ENCODE measurements at regions not wholly inside any gene's neighbourhood (a gene's known extent, or its start where the extent isn't known, plus 50 kb on each side); places are given as distances from the start of the nearest gene placed in this dataset.

DNA sequence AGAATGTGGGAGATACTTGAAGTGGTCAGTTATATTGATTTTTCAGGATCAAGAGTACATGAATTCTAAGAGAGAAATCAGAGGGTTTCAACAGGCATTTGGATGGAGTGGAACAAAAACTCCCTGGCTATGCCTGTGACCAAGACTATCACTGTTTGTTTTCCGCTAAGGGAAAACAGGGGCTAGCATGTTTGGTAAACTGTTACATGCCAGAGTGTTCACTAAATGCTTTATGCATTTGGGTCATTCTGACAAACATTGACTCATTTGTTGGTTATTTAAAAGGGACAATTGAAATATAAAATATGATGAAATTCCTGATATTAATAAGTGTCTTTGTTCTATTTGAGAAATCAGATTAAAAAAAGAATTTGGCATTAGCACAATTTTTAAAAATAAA, 603.9 kb upstream of the KCNMB2 start:
- DNase-seq: no peak

DNA sequence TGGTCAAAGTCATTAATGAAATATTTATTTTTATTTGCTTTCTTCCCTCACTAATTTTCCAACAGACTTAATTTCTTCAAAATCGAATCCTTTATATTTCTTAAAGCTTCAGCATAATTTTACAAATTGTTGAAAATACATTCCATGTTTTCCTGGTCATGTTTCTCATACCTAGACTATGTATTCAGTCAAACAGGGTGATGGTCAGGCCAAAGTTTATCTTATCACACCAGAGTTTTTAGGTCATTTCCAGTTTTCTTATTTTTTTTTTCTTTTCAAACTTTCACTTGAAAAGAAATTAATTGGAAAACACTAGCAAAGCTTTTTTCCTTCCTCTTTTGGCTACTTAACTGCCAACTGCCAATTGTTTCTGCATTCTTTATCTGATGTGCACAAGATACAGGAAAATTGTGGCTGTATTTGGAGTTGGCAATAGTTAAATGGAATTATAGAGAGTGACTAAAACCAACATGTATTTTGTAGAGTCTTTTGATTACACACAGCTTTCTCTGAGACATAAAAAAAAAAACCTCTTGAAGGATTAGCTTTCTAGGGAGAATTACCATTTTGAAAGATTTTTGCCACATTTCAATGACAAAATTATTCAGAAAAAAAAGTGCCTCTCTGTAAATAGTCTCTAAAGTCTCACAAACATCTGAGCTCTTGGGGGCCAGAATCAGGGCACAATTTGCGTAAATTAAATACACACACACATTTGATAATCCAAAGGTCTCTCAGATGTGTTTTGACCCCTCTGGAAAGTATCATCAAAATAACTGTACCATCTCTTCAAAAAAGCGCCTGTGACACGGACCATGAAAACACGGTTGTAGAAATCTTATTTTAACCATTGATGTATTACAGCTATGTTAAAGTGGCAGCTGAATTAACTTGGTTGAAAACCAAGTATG, 603.2 kb upstream of the KCNMB2 start:
- no peak for DNase-seq

DNA sequence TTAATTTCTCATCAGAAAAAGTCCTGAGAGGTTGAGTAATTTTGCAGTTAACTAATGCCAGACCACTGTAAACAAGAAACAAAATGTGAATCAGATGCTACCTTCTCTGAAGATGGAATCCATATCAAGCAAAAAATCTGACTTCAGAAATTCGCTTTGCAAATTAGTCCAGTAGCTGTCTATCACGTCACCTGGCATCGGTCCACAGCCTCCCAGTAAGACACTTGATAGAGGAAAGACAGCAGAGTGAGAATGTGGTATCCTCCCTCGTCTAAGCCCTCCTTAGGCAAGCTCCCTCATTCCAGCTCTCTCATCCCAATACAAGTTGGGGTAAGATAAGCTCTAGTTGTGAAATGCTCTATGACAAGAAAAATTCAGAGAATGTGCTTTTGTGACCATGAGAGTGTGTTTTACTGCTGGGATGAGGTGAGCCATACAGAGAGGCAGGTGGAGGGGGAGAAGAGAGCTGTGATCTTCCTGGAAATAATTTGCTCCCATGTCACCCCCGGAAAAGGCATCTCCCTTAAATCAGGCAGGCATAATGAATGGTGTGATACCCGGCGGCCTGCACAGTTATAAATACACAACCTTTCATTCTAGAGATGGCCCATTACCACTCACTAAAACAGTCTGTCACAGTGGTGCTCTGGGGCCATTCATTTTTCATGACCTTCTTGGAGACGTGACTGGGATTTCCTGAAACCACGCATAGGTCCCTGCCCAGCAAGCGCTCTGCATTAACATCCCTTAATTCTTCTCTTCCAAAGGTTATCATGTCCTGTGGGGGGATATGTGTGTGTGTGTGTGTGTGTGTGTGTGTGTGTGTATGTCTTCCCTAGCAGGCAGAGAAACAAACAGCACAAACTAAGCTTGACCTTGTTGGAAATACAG, 602.0 kb upstream of the KCNMB2 start:
- no peak for DNase-seq

DNA sequence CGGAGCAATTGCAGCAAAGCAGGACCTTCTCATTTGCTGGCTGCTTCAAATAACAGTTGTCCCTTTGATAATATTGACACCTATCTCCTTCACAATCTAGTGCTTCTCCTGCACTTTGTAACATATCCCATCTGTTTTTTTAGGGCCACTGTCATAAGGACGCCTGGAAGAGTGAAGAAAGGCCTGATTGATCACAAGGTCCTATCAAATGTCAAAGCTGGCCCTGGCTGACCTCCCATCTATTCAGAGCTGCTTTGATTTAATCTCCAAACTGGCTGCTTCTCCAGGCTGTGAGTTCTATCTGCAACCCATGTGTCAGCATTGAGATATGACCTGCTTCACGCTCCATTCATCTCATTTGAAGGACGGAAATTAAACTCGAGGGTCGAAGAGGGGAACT, 601.2 kb upstream of the KCNMB2 start:
- no peak for DNase-seq

DNA sequence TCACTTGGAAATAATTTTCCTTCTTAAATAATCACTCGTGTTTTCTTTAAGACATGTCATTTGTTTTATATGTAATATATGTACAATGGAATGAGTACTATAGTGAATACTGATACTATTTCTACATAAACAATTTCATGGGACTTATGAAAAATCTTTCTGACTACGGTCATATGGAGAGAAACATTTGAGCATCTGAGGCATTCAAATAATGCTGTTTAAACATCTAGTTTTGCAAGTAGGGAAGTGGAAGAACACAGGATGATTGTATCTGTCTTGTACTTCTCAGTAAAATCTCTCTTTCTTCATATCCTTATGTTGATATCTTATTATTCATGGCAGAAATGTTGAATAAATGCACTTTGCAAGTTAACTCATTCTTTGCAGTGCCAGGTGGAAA, 599.5 kb upstream of the KCNMB2 start:
- no peak for DNase-seq

DNA sequence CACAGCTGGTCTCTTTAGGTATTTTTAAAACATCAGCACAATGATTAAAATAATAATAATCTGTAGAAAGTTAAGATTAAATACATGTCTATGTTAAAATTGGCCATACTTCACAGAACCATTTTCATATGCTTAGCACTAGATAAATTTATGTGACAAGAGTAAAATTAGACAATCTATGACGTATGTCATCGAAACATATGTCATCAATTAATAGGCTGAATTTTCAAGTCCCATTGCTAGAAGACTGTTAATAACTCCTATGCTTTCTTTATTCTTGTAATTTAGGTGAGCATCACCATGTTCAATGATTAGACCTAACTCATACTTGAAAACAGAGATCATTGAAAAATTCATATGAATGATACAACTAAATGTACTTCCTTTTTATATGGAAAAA, 593.3 kb upstream of the KCNMB2 start:
- DNase-seq: no peak

DNA sequence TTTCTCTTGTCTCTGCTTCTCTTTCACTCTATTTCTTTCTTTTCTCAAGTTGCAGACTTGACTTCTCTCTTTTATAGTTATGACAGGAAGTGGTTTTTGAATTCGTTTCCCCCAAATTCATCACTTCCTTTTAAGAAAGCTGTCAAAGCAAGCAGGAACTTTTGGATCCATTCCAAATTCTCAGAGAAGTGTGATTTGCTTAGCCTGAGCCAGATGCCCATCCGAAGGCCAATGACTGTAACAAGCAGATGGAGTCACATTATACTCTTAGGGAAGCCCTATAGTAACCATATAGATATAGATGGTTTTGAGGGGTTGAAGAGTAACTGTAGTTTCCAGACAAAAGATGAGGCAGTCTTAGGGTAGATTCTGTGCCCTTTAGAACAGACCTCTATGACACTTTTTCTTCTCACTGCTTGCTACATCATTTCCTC, 592.0 kb upstream of the KCNMB2 start:
- no peak for DNase-seq

DNA sequence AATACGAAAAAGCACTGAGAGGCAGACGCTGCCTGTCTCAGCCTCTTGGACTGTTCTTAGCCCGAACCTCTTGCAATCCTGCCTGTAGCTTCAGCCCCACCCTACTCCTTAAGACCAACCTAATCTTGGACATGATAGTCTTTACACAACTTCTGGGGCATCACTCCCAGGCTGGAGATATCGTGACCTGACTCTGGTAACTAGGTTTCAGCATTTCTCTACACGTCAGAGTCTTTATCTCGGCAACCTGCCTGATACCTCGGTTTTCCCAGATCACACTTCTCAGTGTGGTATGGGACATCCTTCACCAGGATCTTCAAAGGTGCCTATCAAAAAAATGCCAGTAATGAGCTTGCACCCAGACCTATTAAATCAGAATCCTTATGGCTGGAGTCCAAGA, 590.2 kb upstream of the KCNMB2 start:
- DNase-seq: no peak

DNA sequence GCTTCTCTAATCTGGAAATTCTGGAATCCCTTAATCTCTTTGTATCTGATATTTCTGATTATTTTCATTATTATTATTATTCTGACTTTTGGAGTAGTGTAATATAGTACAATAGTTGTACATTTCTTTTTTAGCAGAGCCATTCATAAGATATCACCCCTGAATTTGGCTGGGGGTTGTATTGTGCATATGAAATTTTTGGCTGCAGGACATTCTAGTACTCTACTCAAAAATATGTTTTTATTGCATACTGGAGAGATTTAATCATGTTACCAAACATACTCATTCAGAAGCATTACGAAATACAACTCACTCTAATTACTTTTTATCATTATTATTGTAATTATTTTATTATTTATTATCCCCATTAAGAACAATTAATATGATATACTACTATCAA, 589.7 kb upstream of the KCNMB2 start:
- DNase-seq: no peak

DNA sequence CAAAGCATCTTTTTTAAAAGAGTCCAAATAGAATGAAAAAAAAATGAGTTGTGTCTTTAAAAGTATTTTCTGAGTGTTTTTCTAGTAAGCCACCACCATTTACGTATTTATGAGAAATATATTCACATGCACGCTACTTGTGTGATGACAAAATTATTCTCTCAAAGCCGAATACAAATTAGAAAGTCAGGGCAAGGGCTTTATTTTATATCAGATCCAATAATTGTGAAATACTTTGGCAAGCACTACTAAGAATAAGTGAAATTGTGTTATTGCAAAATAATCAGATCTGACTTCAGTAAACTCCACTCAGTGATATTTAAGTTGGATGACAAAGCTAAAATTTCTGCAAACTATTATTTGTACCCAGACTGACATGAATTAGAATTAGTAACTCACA, 589.3 kb upstream of the KCNMB2 start:
- no peak for DNase-seq

DNA sequence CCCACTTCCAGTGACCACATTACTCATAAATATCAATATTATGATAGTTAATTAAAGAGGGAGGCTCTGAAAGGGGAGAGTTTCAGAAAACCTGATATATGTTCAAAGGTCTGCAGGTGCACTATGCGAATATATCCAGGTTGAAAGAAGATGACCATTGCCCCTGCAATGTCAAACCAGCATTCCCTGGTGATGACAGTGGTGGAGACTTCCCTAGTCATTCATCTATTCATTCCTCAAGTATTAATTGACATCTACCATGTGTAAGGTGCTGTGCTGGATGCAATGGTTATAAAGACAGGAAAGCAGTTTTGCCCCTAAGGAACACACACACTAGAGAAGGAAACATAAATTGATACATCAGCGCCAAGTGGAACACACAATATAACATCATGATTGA, 588.3 kb upstream of the KCNMB2 start:
- DNase-seq: no peak

DNA sequence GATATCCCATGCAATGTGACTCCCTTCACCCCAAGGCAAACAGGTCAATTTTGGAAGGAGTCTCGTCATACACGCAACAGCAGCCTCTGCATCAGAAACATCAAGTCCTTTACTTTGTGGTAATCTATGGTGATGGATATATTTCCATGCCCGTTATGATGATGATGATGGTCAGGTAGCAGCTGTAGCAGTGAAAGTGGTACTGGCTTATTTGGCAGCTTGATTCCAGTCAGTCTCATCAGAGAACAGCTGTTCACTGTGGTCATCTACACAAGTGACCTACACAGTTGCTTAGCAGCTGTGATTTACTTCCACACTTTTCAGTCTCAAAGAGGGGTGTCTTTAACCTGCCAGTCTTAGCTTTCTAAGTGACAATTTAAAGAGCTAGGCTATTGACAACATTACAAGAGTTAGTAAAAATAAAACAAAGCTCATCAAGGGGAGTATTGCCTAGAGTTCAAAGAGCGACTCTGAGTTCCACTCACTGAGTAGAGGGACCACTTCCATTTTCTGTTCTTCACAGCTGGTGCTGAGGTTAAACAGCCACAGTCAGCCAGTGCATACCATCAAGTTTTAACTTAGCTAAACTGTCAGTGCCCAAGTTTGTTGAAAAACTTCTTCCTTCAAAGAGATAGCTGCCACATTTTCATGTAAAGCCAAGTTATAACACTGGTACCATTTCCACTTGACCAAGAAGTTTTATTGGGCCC, 587.4 kb upstream of the KCNMB2 start:
- no peak for DNase-seq

DNA sequence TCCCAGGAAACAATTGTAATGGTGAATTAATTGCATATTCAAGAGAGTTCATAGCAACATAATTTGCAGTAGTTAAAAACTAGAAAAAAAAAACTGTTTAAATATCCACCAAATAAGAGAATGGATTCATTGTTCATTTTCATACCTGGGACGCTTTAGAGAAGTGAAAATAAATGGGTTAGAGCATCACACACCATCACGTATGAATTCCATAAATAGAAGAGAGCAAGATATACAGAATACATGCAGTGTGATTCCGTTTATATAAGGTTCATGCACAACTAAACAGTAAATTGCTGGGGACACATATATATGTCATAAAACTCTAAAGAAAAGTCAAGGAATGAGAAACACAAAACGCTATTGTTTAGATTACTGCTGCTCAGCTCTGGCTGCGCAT, 577.0 kb upstream of the KCNMB2 start:
- no peak for DNase-seq

DNA sequence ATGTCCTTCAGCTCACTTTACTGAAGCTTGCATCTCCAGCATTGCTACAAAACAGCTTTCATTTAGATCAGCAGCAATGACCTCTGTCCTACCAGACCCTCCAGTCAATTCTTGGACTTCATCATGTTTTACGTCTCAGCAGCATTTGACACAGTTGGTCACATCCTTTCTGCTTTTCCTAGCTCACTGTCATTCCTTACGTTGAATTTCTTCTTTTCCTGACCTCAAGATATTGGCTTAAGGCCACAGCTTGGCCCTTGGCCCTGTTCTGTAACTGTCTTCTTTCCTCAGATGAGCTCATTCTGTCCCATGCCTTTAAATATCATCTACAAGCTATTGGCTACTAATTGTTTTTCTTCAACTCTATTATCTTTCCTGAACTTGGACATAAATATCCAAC, 576.2 kb upstream of the KCNMB2 start:
- DNase-seq: no peak

DNA sequence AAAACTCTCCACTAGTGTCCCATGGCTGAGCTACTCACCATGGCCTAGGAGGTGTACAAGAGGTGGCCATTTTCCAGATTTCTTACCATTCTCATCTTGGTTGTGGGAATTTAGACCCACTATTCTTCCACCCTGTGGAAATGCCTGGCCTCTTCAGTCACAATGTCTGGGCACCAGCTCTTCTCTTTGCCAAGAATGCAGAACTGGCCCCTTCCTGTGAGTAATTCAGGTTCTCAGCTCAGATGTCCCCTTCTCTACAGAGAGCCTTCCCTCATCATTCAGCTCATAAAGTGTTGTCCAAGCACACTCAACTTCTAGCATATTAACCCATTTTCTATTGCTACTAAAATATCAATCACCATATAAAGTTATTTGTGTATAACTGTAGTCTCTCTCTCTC, 575.5 kb upstream of the KCNMB2 start:
- DNase-seq: no peak

DNA sequence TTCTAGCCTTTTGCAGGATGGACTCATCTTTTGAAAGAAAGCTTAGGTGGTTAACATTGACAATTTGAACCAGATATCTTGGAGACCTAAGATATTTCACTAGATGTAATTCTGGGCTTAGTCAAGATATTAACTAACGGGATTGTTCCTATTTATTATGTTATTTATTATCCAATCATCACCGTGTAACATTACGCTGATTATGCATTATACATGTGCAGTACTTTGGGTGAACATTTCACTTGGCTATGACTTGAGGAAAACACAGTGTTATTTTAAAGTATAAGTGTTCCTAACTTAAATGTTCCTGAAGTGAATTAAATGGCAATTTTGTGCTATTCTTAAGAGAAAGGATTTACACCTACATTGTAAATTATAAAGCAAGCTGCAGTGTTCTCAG, 574.5 kb upstream of the KCNMB2 start:
- DNase-seq: no peak

DNA sequence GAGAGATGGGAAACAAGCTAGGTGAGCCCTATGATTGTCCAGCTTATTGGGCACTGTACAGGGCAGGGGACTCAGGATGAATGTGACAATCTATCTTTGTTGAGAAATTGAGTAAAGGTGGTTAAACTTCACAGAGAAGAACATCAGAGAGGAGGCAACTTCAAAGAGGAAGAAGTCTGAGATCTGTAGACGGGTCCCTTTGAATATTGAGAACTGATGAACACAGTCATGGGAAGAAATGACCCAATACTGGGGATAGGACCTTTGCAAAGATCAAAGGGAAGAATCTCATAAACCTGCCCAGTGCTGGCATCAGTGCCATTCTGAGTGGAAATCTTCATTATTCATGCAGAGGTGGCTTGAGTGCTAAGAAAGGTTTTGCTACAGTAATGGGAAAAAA, 569.7 kb upstream of the KCNMB2 start:
- no peak for DNase-seq

DNA sequence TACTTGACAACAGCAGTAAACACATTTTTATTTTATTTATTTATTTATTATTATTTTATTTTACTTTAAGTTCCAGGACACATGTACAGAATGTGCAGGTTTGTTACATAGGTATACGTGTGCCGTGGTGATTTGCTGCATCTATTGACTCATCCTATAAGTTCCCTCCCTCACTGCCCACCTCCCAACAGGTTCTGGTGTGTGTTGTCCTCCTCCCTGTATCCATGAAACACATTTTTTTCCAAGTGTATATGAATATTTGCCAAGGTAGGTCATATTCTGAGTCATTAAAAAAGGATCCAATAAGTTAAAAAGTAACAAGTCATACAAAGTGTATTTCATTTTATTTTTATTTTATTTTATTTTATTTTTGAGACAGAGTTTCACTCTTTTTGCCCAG, 567.3 kb upstream of the KCNMB2 start:
- DNase-seq: no peak

DNA sequence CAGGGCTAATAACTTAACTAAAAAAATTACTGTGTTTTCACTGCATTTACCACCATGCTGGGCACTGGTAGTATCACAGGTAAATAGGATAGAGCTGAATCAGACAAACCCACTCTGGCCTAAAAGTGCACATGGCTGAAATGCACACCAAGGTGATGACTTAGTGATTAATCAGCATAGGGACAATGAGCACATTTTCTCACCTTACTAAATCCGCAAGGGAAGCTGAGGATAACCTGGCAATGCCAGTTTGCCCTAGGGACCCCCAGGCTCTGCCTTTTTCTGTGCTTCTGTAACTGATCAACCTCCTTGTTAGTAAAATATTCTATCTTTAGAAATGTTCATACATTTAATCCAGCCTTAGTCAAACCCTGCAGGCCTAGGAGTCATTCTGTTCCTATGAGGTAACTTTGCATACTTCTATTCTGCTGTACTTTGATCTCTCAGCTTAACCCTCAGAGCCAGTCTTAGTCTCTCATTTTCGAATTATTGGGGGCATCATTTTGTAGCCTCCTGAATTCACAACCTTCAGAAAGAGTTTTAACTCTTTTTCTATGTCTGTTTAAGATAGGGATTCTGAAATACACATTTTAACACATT, 562.9 kb upstream of the KCNMB2 start:
- DNase-seq: no peak

DNA sequence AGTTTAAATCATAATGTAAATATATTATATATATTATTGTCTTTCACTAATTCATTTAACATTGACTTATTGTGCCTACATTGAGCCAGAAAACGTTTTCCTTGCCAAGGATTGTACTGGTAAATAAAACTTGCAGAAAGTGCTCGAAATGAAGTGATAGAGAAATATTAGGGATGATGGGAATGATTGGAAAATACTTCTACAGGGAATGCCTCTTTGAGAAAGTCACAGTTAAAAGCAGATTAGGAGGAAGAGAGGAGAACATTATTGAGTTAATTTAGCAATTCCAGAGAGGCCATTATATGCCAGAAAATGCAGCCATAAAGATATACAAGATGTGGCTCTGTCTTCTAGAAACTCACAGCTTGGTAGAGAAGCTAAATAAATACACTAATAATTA, 560.0 kb upstream of the KCNMB2 start:
- no peak for DNase-seq

DNA sequence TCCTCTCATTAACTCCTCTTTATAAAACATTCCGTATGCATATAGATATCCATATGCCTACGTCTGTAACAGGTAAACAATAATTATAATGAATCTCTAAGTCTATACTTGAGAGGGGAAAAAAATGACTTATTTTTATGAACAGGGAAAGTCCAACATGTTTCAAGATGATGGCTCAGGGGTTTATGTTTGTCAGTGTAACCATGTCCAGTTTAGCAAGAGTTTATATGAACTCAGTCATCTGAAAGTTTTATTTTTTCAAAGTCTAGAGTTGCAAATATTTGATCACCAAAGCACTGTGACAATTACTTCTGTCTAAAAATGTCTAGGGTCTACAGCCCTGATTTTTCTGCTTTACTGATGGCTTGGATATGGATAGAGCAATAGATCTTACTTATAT, 559.4 kb upstream of the KCNMB2 start:
- no peak for DNase-seq

DNA sequence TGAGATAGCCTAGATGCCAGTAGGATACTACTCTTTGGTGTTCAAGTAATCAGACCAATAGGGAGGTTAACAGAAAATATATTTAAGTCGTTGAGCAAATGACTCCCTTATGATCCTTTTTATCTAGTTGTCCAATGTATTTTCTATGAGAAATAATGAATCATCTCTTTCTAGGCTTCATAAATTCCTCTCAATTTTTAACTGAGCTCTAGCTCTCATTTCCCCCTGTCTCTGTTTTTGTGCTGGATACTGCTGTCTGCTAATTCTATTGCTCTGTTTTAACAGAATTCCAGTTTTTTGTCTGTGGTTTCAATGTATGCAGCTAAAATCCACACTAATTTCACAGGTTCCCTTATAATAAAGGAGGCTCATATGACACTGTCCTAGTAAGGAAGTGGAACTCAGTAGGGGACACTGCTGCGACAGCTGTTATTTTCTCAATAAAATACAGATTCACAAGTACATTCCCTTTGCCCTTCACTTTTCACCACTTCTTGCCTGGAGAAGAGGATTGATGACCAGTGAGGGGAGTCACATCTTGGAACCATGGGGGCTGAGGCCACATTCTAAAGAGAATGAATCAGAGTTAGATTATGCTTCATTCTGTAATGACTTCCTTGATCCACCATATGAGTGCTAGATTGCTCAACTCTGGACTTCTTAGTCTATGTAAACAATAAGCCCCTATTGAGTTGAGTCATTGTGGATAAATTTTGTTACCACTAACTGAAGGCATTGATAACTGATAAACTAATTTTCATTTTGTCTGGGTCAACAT, 558.7 kb upstream of the KCNMB2 start:
- no peak for DNase-seq

All from NCI-H2029 (cell line).